GM18858 (cell line): ENCODE measurements at regions not wholly inside any gene's neighbourhood (a gene's known extent, or its start where the extent isn't known, plus 50 kb on each side); places are given as distances from the start of the nearest gene placed in this dataset.

Source experiments
- ATAC-seq: cut with Tn5 transposase; IDR thresholded peaks from one replicate; pipeline ENCODE4 v1.9.1; 2021; ENCODE audit not compliant: unreplicated experiment

- peak; percentile 60 for ATAC-seq
These were observed 100.8 kb downstream of the PPM1A start for GRCh38 chr14:60349663-60350365.

GRCh38 chr14:60350366-60350720 lies 101.3 kb downstream of the PPM1A start:
- ATAC-seq = no peak

- ATAC-seq = no peak
These were observed 104.4 kb downstream of the PPM1A start for GRCh38 chr14:60353420-60353819.

- ATAC-seq = no peak
These were observed 106.7 kb downstream of the PPM1A start for GRCh38 chr14:60355768-60356167.

- no peak for ATAC-seq
These were observed 107.4 kb downstream of the PPM1A start for GRCh38 chr14:60356386-60356785.

- no peak for ATAC-seq
These were observed 108.0 kb downstream of the PPM1A start for GRCh38 chr14:60356906-60357550.

- ATAC-seq = no peak
These were observed 108.6 kb downstream of the PPM1A start for GRCh38 chr14:60357551-60358149.

- ATAC-seq = no peak
These were observed 114.3 kb downstream of the PPM1A start for GRCh38 chr14:60363275-60363674.

GRCh38 chr14:60363687-60364086 lies 114.7 kb downstream of the PPM1A start:
- ATAC-seq = no peak

- no peak for ATAC-seq
These were observed 104.0 kb downstream of the C14orf39 start for GRCh38 chr14:60381909-60382308.
